ENCODE measurements at regions not wholly inside any gene's neighbourhood (a gene's known extent, or its start where the extent isn't known, plus 50 kb on each side); places are given as distances from the start of the nearest gene placed in this dataset.

DNA sequence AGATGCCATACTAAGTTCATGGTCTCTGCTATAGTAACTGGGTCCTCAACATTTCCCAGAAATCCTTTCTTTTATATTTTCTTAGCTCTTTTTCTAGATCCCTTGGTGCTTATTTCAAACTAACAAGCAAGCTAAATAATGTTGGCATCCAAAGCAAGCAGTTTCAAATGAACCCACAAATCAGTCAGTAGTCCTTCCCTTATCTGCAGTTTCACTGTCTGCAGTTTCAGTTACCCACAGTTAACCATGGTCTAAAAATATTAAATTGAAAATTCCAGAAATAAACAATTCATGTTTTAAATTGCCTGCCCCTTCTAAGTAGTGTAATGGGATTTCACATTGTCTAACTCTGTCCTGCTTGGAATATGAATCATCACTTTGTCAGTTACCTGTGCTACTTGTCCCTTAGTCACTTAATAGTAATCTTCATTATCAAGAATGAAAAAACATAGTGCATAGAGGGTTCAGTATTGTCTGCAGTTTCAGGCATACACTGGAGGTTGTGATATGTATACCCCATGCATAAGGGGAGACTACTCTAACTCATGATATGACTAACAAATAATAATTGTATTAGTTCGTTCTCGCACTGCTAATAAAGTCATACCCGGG lies 633.7 kb downstream of the MECOM start:
- ChIA-PET CTCF (interaction anchor here (2.8 kb wide), 1 partner anchor 12 kb away, joined by 12 read pairs; no protein-coding TSS in a partner anchor), POLR2A (no interaction called here)
- DNase-seq (ENCODE audit: low read depth, low spot score), result no peak
- no peak overlapping the region for H3K4me3 ChIP-seq (ENCODE audit: low read depth, low read length)
- TF ChIP-seq, protein P1, sequence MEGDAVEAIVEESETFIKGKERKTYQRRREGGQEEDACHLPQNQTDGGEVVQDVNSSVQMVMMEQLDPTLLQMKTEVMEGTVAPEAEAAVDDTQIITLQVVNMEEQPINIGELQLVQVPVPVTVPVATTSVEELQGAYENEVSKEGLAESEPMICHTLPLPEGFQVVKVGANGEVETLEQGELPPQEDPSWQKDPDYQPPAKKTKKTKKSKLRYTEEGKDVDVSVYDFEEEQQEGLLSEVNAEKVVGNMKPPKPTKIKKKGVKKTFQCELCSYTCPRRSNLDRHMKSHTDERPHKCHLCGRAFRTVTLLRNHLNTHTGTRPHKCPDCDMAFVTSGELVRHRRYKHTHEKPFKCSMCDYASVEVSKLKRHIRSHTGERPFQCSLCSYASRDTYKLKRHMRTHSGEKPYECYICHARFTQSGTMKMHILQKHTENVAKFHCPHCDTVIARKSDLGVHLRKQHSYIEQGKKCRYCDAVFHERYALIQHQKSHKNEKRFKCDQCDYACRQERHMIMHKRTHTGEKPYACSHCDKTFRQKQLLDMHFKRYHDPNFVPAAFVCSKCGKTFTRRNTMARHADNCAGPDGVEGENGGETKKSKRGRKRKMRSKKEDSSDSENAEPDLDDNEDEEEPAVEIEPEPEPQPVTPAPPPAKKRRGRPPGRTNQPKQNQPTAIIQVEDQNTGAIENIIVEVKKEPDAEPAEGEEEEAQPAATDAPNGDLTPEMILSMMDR (IDR thresholded peaks at IDR 0.05; ENCODE audit: insufficient read depth, low read length, missing control alignments), result no peak

DNA sequence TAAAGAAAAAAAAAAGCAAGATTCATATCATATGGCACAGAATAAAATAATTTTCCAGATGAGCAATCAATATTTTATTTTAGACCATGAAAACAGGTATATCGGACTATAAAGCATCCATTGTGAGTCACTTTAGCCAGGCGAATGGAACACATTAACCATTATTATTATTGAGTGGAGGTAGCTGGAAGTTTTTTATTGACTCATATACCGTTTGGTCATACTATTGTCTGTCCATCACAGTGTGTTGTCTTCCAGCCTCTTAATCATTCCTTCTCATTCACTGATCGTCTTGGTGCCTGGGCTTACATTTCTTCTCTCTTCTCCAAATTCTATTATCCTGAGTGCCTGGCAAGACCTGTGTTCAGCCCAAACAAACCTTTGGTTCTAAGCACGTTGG lies 634.8 kb downstream of the MECOM start:
- no peak for DNase-seq (ENCODE audit: low read depth, low spot score)
- TF ChIP-seq, protein P1 (IDR thresholded peaks at IDR 0.05; ENCODE audit: insufficient read depth, low read length, missing control alignments), result no peak
- CTCF ChIA-PET, result interaction anchor here (1.1 kb wide), 1 partner anchor 12 kb away, joined by 4 read pairs; no protein-coding TSS in a partner anchor
- POLR2A ChIA-PET, result no interaction called here
- H3K4me3 ChIP-seq (ENCODE audit: low read depth, low read length), result no peak overlapping the region

DNA sequence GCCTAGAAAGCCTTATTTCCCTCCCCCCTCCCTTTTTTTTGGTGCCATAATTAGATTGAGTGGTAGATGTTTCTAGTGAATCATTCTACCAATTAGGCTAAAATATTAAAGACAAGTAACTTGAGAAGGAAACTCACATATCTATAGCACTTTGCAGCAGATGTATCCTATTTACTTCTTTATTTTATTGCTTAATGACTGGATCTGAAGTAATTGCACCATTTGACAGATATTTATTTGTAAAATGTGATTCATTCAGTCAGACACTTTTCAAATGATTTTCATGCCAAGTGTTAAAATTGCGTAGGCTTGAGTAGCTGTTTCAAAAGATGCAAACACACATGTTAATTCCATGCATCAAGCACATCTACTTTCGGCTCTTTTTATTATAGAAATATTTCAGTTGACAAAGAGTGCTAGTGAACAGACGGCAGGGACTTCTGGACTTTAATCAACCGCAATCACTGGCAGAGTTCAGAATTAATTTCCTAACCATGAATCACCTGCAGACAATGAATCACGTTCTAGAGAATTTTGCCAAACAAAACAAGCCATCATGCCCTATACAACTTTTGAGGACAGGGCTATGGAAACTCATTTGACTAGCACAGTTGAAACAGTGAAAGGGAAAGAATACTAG lies 636.8 kb downstream of the MECOM start:
- TF ChIP-seq, protein P1 (IDR thresholded peaks at IDR 0.05; ENCODE audit: insufficient read depth, low read length, missing control alignments), result no peak
- CTCF ChIA-PET, result interaction anchor here (0.8 to 1.0 kb wide), 2 partner anchors 14 to 123 kb away, joined by 4 read pairs; no protein-coding TSS in a partner anchor
- DNase-seq (ENCODE audit: low read depth, low spot score), result no peak
- no peak overlapping the region for H3K4me3 ChIP-seq (ENCODE audit: low read depth, low read length)
- POLR2A ChIA-PET, result no interaction called here

DNA sequence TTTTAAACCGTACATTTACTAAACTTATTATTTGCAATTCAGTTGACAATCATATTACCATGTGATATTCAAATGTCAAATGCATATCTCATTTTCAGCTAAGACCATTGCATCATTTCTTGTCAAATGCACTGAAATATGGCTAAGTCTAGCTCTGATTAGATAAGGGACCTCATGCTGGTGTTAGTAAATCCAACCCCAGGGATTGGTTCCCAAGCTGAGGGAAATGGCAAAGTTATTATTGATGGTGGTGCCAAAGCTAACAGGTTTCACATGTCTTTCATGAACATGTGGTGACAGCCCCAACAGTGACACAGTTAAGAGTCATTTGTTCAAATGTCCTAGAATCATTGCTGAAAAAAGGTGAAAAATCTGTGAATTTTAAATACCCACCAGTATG lies 641.1 kb downstream of the MECOM start:
- POLR2A ChIA-PET, result no interaction called here
- H3K4me3 ChIP-seq (ENCODE audit: low read depth, low read length), result no peak overlapping the region
- TF ChIP-seq, protein P1 (IDR thresholded peaks at IDR 0.05; ENCODE audit: insufficient read depth, low read length, missing control alignments), result no peak
- CTCF ChIA-PET, result interaction anchor here (1.0 kb wide), 1 partner anchor 70 kb away, joined by 3 read pairs; no protein-coding TSS in a partner anchor
- no peak for DNase-seq (ENCODE audit: low read depth, low spot score)

DNA sequence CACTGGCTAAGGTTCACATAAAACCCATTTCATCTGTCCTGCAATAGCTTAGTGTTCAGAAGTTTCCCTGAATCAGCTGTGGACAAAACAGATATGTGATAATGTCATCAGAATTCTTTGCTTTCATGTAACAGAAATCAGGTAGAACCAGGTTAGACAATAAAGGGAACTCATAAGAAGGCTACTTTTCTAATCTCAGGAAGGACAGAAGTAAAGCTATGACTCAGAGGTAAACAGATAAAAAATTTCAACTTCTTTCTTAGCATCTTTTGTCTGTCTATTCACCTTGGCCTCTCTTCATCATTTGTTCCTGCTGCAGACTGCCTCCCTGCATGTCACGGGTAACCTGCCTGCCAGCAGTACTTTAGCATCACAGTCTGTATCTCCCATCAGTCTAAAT lies 643.1 kb downstream of the MECOM start:
- no peak for DNase-seq (ENCODE audit: low read depth, low spot score)
- TF ChIP-seq, protein P1 (IDR thresholded peaks at IDR 0.05; ENCODE audit: insufficient read depth, low read length, missing control alignments), result no peak
- ChIA-PET POLR2A (no interaction called here), CTCF (interaction anchor here (1.0 to 1.6 kb wide), 5 partner anchors 12 to 130 kb away, joined by 3 to 5 read pairs (median 3); no protein-coding TSS in a partner anchor)
- H3K4me3 ChIP-seq (ENCODE audit: low read depth, low read length), result no peak overlapping the region

DNA sequence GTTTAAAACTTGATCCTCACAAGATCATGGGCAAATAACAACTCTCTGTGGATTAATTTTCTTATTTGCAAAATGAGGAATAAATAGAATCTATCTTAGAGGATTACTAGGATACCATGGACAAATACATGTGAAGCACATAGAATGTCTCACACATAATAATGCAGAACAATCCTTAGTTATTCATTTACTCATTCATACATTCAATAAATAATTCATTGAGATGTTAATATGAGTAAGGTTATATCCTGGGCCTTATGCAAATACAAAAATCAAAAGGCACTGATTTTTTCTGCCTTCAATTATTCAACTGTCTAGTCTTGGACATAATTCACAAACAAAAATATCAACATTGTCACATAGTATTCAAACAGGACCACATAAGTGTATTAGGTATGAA lies 654.1 kb downstream of the MECOM start:
- POLR2A ChIA-PET, result no interaction called here
- CTCF ChIA-PET, result no interaction called here
- TF ChIP-seq, protein P1 (IDR thresholded peaks at IDR 0.05; ENCODE audit: insufficient read depth, low read length, missing control alignments), result no peak
- DNase-seq (ENCODE audit: low read depth, low spot score), result no peak
- no peak overlapping the region for H3K4me3 ChIP-seq (ENCODE audit: low read depth, low read length)

Measured in AG04449 (cell line).